B cell (primary cell): ENCODE measurements at regions not wholly inside any gene's neighbourhood (a gene's known extent, or its start where the extent isn't known, plus 50 kb on each side); places are given as distances from the start of the nearest gene placed in this dataset.

ENCODE experiments used
- ATAC-seq: fragments of 200-7000 bp; cut with Tn5 transposase; one replicate; pipeline ENCODE4 v1.10.0; 2021; ENCODE audit warnings: low read depth, mild to moderate bottlenecking, moderate number of reproducible peaks, moderate library complexity
- CTCF ChIA-PET: fragments of 350-600 bp; sonication (Branson Sonifier 250); formaldehyde crosslinking; loops from one replicate; lab custom pipeline; 2021; ENCODE audit warnings: antibody characterized with exemption, inconsistent platforms; lab: Charles Lee
- POLR2A ChIA-PET: fragments of 350-600 bp; sonication (Branson Sonifier 250); formaldehyde crosslinking; loops from one replicate; lab custom pipeline; 2021; ENCODE audit warnings: antibody characterized with exemption; lab: Charles Lee
- DNase-seq: peaks from one replicate; pipeline ENCODE4 v3.0.0; 2013
- H2AFZ ChIP-seq: 2 replicates; pipeline ENCODE4 v1.6.1; 2012; ENCODE audit warnings: mild to moderate bottlenecking, low read depth, low read length; ENCODE audit not compliant: insufficient read depth, poor library complexity, severe bottlenecking
- H3K27ac ChIP-seq, 2 donors: 1 replicate in 1 of 2; 2 replicates in 1 of 2; pipeline ENCODE4 v1.5.1; 2012 to 2013; ENCODE audit warnings: low read length in 2 of 2, mild to moderate bottlenecking in 2 of 2, moderate library complexity in 1 of 2
- H3K27me3 ChIP-seq, 4 experiments: fragments of 200-600 bp in 1 of 4; sonication (generic) in 1 of 4; replicated peaks in 1 of 4; 1 replicate in 2 of 4; 2 replicates in 2 of 4; pipeline versions ENCODE4 v1.6.1 to v1.7.0; 2013 to 2016; ENCODE audit warnings: low read length in 3 of 4, mild to moderate bottlenecking in 2 of 4, mixed read lengths in 1 of 4, moderate library complexity in 1 of 4; ENCODE audit not compliant: insufficient read depth in 4 of 4, control insufficient read depth in 3 of 4; ENCODE audit errors: control extremely low read depth in 1 of 4
- H3K36me3 ChIP-seq, 2 experiments: replicated peaks in 1 of 2; 1 replicate in 1 of 2; 2 replicates in 1 of 2; pipeline versions ENCODE4 v1.6.1 to v1.7.1; 2013; ENCODE audit warnings: low read length in 1 of 2; ENCODE audit not compliant: insufficient read depth in 2 of 2, control insufficient read depth in 1 of 2; ENCODE audit errors: control extremely low read depth in 1 of 2, extremely low read depth in 1 of 2
- H3K4me1 ChIP-seq, 2 donors: fragments of 200-600 bp in 1 of 2; sonication (generic) in 1 of 2; 1 replicate in 1 of 2; 2 replicates in 1 of 2; pipeline versions ENCODE4 v1.5.1 to v1.6.1; 2013 to 2017; ENCODE audit warnings: low read length in 2 of 2; ENCODE audit not compliant: control insufficient read depth in 2 of 2, insufficient read depth in 2 of 2
- H3K4me2 ChIP-seq: replicated peaks from 2 replicates; pipeline ENCODE3; 2012; ENCODE audit warnings: mild to moderate bottlenecking, low read depth, low read length; ENCODE audit not compliant: poor library complexity, severe bottlenecking
- H3K4me3 ChIP-seq, 5 experiments: fragments of 200-600 bp in 1 of 5; sonication (generic) in 1 of 5; 1 replicate in 3 of 5; 2 replicates in 2 of 5; pipeline versions ENCODE4 v1.5.1 to v1.7.0; 2011 to 2016; ENCODE audit warnings: low read length in 4 of 5, mild to moderate bottlenecking in 4 of 5, low read depth in 2 of 5, control low read depth in 1 of 5, moderate library complexity in 1 of 5; ENCODE audit not compliant: insufficient read depth in 1 of 5; ENCODE audit errors: control extremely low read depth in 1 of 5, extremely low read depth in 1 of 5
- H3K79me2 ChIP-seq: fragments of 200-600 bp; sonication (generic); one replicate; pipeline ENCODE4 v1.6.0; 2016; ENCODE audit warnings: low read length; ENCODE audit not compliant: control insufficient read depth, insufficient read depth
- H3K9ac ChIP-seq: fragments of 200-600 bp; sonication (generic); 2 replicates; pipeline ENCODE4 v1.6.1; 2017; ENCODE audit warnings: mild to moderate bottlenecking, low read length, moderate library complexity
- H3K9me3 ChIP-seq, 3 donors: one replicate each; pipeline versions ENCODE4 v1.6.1 to v1.7.1; 2013; ENCODE audit warnings: low read length in 2 of 3; ENCODE audit not compliant: control insufficient read depth in 2 of 3, insufficient read depth in 1 of 3; ENCODE audit errors: control extremely low read depth in 1 of 3
- H4K20me1 ChIP-seq: 2 replicates; pipeline ENCODE4 v1.6.0; 2012; ENCODE audit warnings: mild to moderate bottlenecking, low read length; ENCODE audit not compliant: insufficient read depth, control insufficient read depth, poor library complexity, severe bottlenecking
- H3K27ac Mint-ChIP-seq: one replicate; pipeline ENCODE4 v1.8.0; 2021; ENCODE audit warnings: mixed read lengths
- H3K27me3 Mint-ChIP-seq: one replicate; pipeline ENCODE4 v1.8.0; 2021; ENCODE audit warnings: mixed read lengths
- H3K4me1 Mint-ChIP-seq: one replicate; pipeline ENCODE4 v1.8.0; 2021; ENCODE audit warnings: mixed read lengths
- H3K4me3 Mint-ChIP-seq: one replicate; pipeline ENCODE4 v1.8.0; 2021; ENCODE audit warnings: mixed read lengths
- H3K9me3 Mint-ChIP-seq: one replicate; pipeline ENCODE4 v1.8.0; 2022; ENCODE audit warnings: mixed read lengths; ENCODE audit not compliant: insufficient read depth
- CTCF ChIP-seq: fragments of 200-600 bp; IDR thresholded peaks from one replicate; pipeline ENCODE4 v1.8.0; 2022; ENCODE audit warnings: antibody characterized with exemption, mild to moderate bottlenecking
- EZH2 ChIP-seq: IDR thresholded peaks from 2 replicates; pipeline ENCODE4 v1.6.1; 2012; ENCODE audit warnings: borderline replicate concordance, low read depth, mild to moderate bottlenecking, moderate library complexity, low read length; ENCODE audit not compliant: insufficient read depth, poor library complexity, severe bottlenecking
- WGBS: methylation state at CpG from one replicate; pipeline ENCODE4 v1.1.5; 2013; ENCODE audit warnings: missing lambda C conversion rate; ENCODE audit not compliant: insufficient coverage; 5-methylcytosine and 5-hydroxymethylcytosine counted together
- intact Hi-C: fragments of 100-400 bp; cut with micrococcal nuclease; formaldehyde crosslinking; loops from one replicate; pipeline ENCODE4 v1.10.0; 2022

- intact Hi-C loops, result no loop called here
- Histone ChIP-seq H3K79me2 (no peaks in the 10 kb centered on the region), H3K27me3 (no peaks in the 10 kb centered on the region), H3K4me3 (no peak overlapping the region), H3K4me1 (no peaks in the 10 kb centered on the region), H3K27ac (no peak overlapping the region), H4K20me1 (no peaks in the 10 kb centered on the region), H3K9ac (no peak overlapping the region), H2AFZ (no peak overlapping the region), H3K4me2 (no peak overlapping the region), H3K9me3 (no peaks in the 10 kb centered on the region), H3K36me3 (no peaks in the 10 kb centered on the region)
- POLR2A ChIA-PET, result no interaction called here
- Mint-ChIP-seq H3K27me3 (no peaks in the 10 kb centered on the region), H3K4me1 (no peaks in the 10 kb centered on the region), H3K9me3 (no peaks in the 10 kb centered on the region), H3K4me3 (no peak overlapping the region), H3K27ac (no peak overlapping the region)
- 50% methylated on average over 1 of the region's 1 CpG for WGBS
- CTCF ChIA-PET, result no interaction called here
- no peak for DNase-seq
- no peak for TF ChIP-seq EZH2
- TF ChIP-seq CTCF, result no peak
- ATAC-seq, result no peak
These were observed 98.4 kb downstream of the DIRAS3 start for GRCh38 chr1:67952071-67952470.

GRCh38 chr1:67951014-67951413 lies 99.4 kb downstream of the DIRAS3 start:
- WGBS, result no CpG with 5 or more reads among the region's 1 CpG
- CTCF ChIA-PET, result no interaction called here
- H3K27ac Mint-ChIP-seq, result no peak overlapping the region

More at GRCh38 chr1:67951014-67951413, 99.4 kb downstream of the DIRAS3 start:
- no peaks in the 10 kb centered on the region for H3K27me3 Mint-ChIP-seq
- H3K4me1 ChIP-seq, result no peaks in the 10 kb centered on the region
- no peak overlapping the region for H3K4me2 ChIP-seq
- DNase-seq (no peak), ATAC-seq (no peak)
- H4K20me1 ChIP-seq, result no peaks in the 10 kb centered on the region
- H3K4me1 Mint-ChIP-seq, result no peaks in the 10 kb centered on the region
- no peaks in the 10 kb centered on the region for H3K27me3 ChIP-seq
- H3K4me3 Mint-ChIP-seq, result no peak overlapping the region
- H3K9me3 Mint-ChIP-seq, result no peaks in the 10 kb centered on the region
- H3K79me2 ChIP-seq, result no peaks in the 10 kb centered on the region
- H3K4me3 ChIP-seq, result no peak overlapping the region
- H3K36me3 ChIP-seq, result no peaks in the 10 kb centered on the region
- no peak overlapping the region for H2AFZ ChIP-seq
- H3K27ac ChIP-seq, result no peak overlapping the region
- POLR2A ChIA-PET, result no interaction called here
- no peak overlapping the region for H3K9ac ChIP-seq
- no peaks in the 10 kb centered on the region for H3K9me3 ChIP-seq
- TF ChIP-seq EZH2 (no peak), CTCF (no peak)
- intact Hi-C loops, result no loop called here
